MM.1S (cell line): ENCODE measurements at regions not wholly inside any gene's neighbourhood (a gene's known extent, or its start where the extent isn't known, plus 50 kb on each side); places are given as distances from the start of the nearest gene placed in this dataset.

Experiments
- EZH2 ChIP-seq: fragments of 300-600 bp; sonication (generic); optimal IDR thresholded peaks from 2 replicates; pipeline ENCODE3; 2017; ENCODE audit warnings: low read depth, mild to moderate bottlenecking, antibody characterized with exemption, low read length, mixed read lengths
- TF ChIP-seq, protein P1 (sequence below): fragments of 300-600 bp; sonication (generic); IDR thresholded peaks from 2 replicates; pipeline ENCODE4 v1.5.1; 2016; ENCODE audit warnings: antibody characterized with exemption, low read length, mixed read lengths

DNA sequence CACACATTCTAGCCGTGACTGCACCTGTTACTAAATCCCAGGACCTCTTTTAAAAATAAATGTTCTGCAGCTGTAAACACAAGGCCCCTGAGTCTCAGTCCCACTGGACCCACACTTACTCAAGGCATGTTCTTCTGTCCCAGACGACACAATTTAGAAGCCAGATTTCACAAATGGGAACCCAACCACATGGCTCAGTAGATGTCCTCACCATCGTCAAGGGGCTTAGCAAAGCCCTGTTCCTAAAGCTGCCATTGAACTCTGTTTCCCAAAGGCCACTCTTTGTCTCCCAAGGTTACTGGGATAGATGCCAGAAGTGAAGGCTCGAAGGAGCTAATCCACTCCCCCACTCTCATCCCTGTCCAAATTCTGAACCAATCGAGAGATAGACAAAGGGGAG is 301.0 kb downstream of the GALR1 start:
- TF ChIP-seq, protein P1, sequence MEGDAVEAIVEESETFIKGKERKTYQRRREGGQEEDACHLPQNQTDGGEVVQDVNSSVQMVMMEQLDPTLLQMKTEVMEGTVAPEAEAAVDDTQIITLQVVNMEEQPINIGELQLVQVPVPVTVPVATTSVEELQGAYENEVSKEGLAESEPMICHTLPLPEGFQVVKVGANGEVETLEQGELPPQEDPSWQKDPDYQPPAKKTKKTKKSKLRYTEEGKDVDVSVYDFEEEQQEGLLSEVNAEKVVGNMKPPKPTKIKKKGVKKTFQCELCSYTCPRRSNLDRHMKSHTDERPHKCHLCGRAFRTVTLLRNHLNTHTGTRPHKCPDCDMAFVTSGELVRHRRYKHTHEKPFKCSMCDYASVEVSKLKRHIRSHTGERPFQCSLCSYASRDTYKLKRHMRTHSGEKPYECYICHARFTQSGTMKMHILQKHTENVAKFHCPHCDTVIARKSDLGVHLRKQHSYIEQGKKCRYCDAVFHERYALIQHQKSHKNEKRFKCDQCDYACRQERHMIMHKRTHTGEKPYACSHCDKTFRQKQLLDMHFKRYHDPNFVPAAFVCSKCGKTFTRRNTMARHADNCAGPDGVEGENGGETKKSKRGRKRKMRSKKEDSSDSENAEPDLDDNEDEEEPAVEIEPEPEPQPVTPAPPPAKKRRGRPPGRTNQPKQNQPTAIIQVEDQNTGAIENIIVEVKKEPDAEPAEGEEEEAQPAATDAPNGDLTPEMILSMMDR: no peak
- TF ChIP-seq EZH2: no peak
